ENCODE measurements at regions not wholly inside any gene's neighbourhood (a gene's known extent, or its start where the extent isn't known, plus 50 kb on each side); places are given as distances from the start of the nearest gene placed in this dataset.

DNA sequence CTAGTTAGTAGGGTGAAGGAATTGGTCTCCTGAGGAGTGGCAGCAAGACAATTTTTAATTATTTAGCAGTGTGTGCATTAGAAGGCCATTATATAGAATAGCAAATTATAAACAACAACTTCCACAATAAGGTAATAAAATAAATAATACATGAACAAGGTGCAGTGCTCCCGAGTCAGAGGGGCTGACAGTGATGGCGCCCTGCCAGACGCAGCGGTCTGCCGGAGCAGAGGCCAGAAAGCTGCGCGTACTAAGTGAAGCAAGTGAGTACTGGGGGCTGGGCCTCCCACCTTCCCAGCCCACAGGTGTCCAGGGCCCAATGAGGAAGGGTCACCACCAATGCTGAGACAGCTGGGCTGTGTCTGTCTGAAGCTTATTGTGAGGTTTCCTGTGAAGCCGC, 72.0 kb upstream of the VRK1 start:
- BruUV-seq (replicated peaks), result no TSS peak
- CTCF ChIA-PET, result no interaction called here
- no peak for DNase-seq (ENCODE audit: low spot score)
- Histone ChIP-seq H3K4me3 (ENCODE audit: low read depth, low read length, poor library complexity, severe bottlenecking) (no peak overlapping the region), H3K27ac (ENCODE audit: low read depth, low read length, poor library complexity, severe bottlenecking) (no peak overlapping the region), H3K9me3 (ENCODE audit: low read depth, low read length, poor library complexity, severe bottlenecking) (no peaks in the 10 kb centered on the region), H3K27me3 (replicated peaks; ENCODE audit: insufficient read depth, low read depth, low read length, poor library complexity) (no peaks in the 10 kb centered on the region), H3K36me3 (ENCODE audit: insufficient read depth, low read length, poor library complexity, severe bottlenecking) (no peaks in the 10 kb centered on the region), H3K4me1 (ENCODE audit: insufficient read depth, low read length, poor library complexity, severe bottlenecking) (peaks cover 10% of the 10 kb centered on the region)
- TF ChIP-seq EZH2 (IDR thresholded peaks at IDR 0.05; ENCODE audit: borderline replicate concordance, low read depth, low read length, poor library complexity, severe bottlenecking) (no peak), CTCF (conservative IDR thresholded peaks at IDR 0.05; ENCODE audit: low read depth, low read length) (no peak)
- POLR2A ChIA-PET (ENCODE audit: low non-redundant PET), result no interaction called here
- intact Hi-C loops (cut with micrococcal nuclease; ENCODE audit: unreplicated experiment), result no loop called here

DNA sequence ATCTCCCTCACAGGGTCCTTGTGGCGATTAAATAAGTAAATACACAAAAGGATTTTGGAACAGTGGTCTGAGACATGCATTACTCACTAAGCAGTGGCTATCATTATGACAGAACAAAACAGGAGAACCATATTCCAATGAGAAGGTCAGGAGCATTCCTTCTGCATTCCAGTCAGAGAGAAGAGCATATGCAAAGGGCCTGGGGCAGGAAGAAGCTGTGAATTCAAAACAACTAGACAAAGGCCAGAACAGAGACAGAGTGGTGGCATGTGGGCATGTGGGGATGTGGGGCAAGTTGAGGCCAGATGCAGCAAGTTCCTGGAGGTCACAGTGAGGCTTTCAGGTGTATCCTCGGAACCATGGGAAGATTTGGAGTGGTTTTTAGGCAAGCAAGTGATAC, 70.1 kb upstream of the VRK1 start:
- Histone ChIP-seq H3K27me3 (replicated peaks; ENCODE audit: insufficient read depth, low read depth, low read length, poor library complexity) (no peaks in the 10 kb centered on the region), H3K36me3 (ENCODE audit: insufficient read depth, low read length, poor library complexity, severe bottlenecking) (no peaks in the 10 kb centered on the region), H3K27ac (ENCODE audit: low read depth, low read length, poor library complexity, severe bottlenecking) (no peak overlapping the region), H3K4me3 (ENCODE audit: low read depth, low read length, poor library complexity, severe bottlenecking) (no peak overlapping the region), H3K9me3 (ENCODE audit: low read depth, low read length, poor library complexity, severe bottlenecking) (no peaks in the 10 kb centered on the region), H3K4me1 (ENCODE audit: insufficient read depth, low read length, poor library complexity, severe bottlenecking) (peaks cover 10% of the 10 kb centered on the region)
- POLR2A ChIA-PET (ENCODE audit: low non-redundant PET), result no interaction called here
- CTCF ChIA-PET, result no interaction called here
- DNase-seq (ENCODE audit: low spot score), result no peak
- TF ChIP-seq CTCF (conservative IDR thresholded peaks at IDR 0.05; ENCODE audit: low read depth, low read length), result no peak
- no peak for TF ChIP-seq EZH2 (IDR thresholded peaks at IDR 0.05; ENCODE audit: borderline replicate concordance, low read depth, low read length, poor library complexity, severe bottlenecking)
- BruUV-seq (replicated peaks), result no TSS peak
- intact Hi-C loops (cut with micrococcal nuclease; ENCODE audit: unreplicated experiment), result no loop called here

DNA sequence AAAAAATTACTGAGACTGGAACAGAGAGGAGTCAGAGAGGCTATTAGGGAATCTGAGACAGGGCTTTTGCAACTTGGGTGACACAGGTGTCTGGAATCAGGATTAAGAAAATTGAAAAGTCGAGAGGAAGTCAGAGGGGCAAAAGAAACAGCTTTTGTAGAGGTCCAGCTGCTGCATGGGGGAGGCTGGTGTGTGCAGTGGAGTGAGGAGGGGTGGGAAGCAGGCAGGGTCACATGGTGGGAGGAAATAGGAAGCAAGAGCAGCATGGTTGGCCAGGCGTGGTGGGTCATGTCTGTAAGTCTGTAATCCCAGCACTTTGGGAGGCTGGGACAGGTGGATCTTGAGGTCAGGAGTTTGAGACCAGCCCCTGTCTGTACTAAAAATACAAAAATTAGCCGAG, 69.7 kb upstream of the VRK1 start:
- no peaks in the 10 kb centered on the region for H3K27me3 ChIP-seq (replicated peaks; ENCODE audit: insufficient read depth, low read depth, low read length, poor library complexity)
- ChIA-PET POLR2A (ENCODE audit: low non-redundant PET) (no interaction called here), CTCF (no interaction called here)
- H3K4me3 ChIP-seq (ENCODE audit: low read depth, low read length, poor library complexity, severe bottlenecking), result no peak overlapping the region
- intact Hi-C loops (cut with micrococcal nuclease; ENCODE audit: unreplicated experiment), result no loop called here
- H3K4me1 ChIP-seq (ENCODE audit: insufficient read depth, low read length, poor library complexity, severe bottlenecking), result peaks cover 10% of the 10 kb centered on the region
- no peaks in the 10 kb centered on the region for H3K36me3 ChIP-seq (ENCODE audit: insufficient read depth, low read length, poor library complexity, severe bottlenecking)
- DNase-seq (ENCODE audit: low spot score), result no peak
- BruUV-seq (replicated peaks), result no TSS peak
- H3K9me3 ChIP-seq (ENCODE audit: low read depth, low read length, poor library complexity, severe bottlenecking), result no peaks in the 10 kb centered on the region
- H3K27ac ChIP-seq (ENCODE audit: low read depth, low read length, poor library complexity, severe bottlenecking), result no peak overlapping the region
- TF ChIP-seq CTCF (conservative IDR thresholded peaks at IDR 0.05; ENCODE audit: low read depth, low read length), result no peak
- no peak for TF ChIP-seq EZH2 (IDR thresholded peaks at IDR 0.05; ENCODE audit: borderline replicate concordance, low read depth, low read length, poor library complexity, severe bottlenecking)
